Pons (tissue), 1 donor: ENCODE measurements at regions not wholly inside any gene's neighbourhood (a gene's known extent, or its start where the extent isn't known, plus 50 kb on each side); places are given as distances from the start of the nearest gene placed in this dataset.

Experiments
- DNase-seq: peaks from one replicate; pipeline ENCODE4 v3.0.0-alpha.2; 2016; ENCODE audit warnings: low spot score

- DNase-seq, result no peak
Measured at GRCh38 chr5:175388531-175388930, 55.5 kb downstream of the DRD1 start.

GRCh38 chr5:175387144-175387543 is 56.8 kb downstream of the DRD1 start:
- no peak for DNase-seq

GRCh38 chr5:175386526-175386925 is 57.5 kb downstream of the DRD1 start:
- DNase-seq, result no peak

GRCh38 chr5:175385691-175386362 is 58.2 kb downstream of the DRD1 start:
- DNase-seq, result no peak

GRCh38 chr5:175384724-175385552 is 59.0 kb downstream of the DRD1 start:
- DNase-seq, result no peak

- peak; percentile 40 for DNase-seq
Measured at GRCh38 chr5:175383350-175383749, 60.6 kb downstream of the DRD1 start.

GRCh38 chr5:175382171-175382570 is 61.8 kb downstream of the DRD1 start:
- DNase-seq, result no peak

GRCh38 chr5:175381130-175381529 is 62.9 kb downstream of the DRD1 start:
- no peak for DNase-seq

GRCh38 chr5:175380701-175381100 is 63.3 kb downstream of the DRD1 start:
- no peak for DNase-seq

GRCh38 chr5:175379867-175380266 is 64.1 kb downstream of the DRD1 start:
- no peak for DNase-seq

- no peak for DNase-seq
Measured at GRCh38 chr5:175378444-175379028, 65.4 kb downstream of the DRD1 start.

GRCh38 chr5:175377816-175378215 is 66.2 kb downstream of the DRD1 start:
- no peak for DNase-seq

- no peak for DNase-seq
Measured at GRCh38 chr5:175374166-175374875, 69.7 kb downstream of the DRD1 start.

GRCh38 chr5:175365866-175366265 is 78.1 kb downstream of the DRD1 start:
- DNase-seq, result no peak

- DNase-seq, result no peak
Measured at GRCh38 chr5:175363300-175363699, 80.7 kb downstream of the DRD1 start.

- DNase-seq, result no peak
Measured at GRCh38 chr5:175357995-175358394, 86.0 kb downstream of the DRD1 start.

- DNase-seq, result no peak
Measured at GRCh38 chr5:175356428-175356827, 87.6 kb downstream of the DRD1 start.

- no peak for DNase-seq
Measured at GRCh38 chr5:175354964-175355363, 89.0 kb downstream of the DRD1 start.

GRCh38 chr5:175353926-175354325 is 90.1 kb downstream of the DRD1 start:
- no peak for DNase-seq

- no peak for DNase-seq
Measured at GRCh38 chr5:175351897-175352590, 91.9 kb downstream of the DRD1 start.

- no peak for DNase-seq
Measured at GRCh38 chr5:175351126-175351525, 92.9 kb downstream of the DRD1 start.

- no peak for DNase-seq
Measured at GRCh38 chr5:175347931-175348330, 96.1 kb downstream of the DRD1 start.
